Neural progenitor cell (in vitro differentiated cells): ENCODE measurements at regions not wholly inside any gene's neighbourhood (a gene's known extent, or its start where the extent isn't known, plus 50 kb on each side); places are given as distances from the start of the nearest gene placed in this dataset.

Source experiments
- EZH2phosphoT487 ChIP-seq: fragments of 200-600 bp; sonication (generic); IDR thresholded peaks from 2 replicates; pipeline ENCODE4 v1.6.1; 2017; ENCODE audit warnings: antibody characterized with exemption
- TF ChIP-seq, protein P1 (sequence below): fragments of 200-600 bp; sonication (generic); IDR thresholded peaks from 2 replicates; pipeline ENCODE4 v1.5.1; 2017; ENCODE audit warnings: antibody characterized with exemption, mild to moderate bottlenecking

DNA sequence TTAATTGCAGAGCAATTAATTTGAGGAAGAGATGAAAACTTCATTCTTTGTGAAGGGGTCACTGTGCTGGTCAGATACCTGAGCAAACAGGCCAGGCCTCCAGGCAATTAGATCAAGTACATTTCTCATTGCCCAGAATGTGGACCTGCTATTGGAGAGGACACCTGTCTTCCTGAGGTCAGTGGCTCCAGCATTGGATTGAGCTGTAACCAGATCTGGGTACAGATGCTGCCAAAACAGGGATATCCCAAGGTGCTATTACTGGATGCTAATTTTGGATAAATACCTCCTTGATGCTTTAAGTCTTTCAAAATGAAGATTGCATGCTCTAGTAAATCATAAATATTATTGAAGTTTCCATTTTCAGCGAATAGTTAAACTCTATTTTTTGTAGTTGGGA is 131.5 kb downstream of the FAM161A start:
- TF ChIP-seq, protein P1, sequence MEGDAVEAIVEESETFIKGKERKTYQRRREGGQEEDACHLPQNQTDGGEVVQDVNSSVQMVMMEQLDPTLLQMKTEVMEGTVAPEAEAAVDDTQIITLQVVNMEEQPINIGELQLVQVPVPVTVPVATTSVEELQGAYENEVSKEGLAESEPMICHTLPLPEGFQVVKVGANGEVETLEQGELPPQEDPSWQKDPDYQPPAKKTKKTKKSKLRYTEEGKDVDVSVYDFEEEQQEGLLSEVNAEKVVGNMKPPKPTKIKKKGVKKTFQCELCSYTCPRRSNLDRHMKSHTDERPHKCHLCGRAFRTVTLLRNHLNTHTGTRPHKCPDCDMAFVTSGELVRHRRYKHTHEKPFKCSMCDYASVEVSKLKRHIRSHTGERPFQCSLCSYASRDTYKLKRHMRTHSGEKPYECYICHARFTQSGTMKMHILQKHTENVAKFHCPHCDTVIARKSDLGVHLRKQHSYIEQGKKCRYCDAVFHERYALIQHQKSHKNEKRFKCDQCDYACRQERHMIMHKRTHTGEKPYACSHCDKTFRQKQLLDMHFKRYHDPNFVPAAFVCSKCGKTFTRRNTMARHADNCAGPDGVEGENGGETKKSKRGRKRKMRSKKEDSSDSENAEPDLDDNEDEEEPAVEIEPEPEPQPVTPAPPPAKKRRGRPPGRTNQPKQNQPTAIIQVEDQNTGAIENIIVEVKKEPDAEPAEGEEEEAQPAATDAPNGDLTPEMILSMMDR, result no peak
- TF ChIP-seq EZH2phosphoT487, result no peak
